ENCODE measurements at regions not wholly inside any gene's neighbourhood (a gene's known extent, or its start where the extent isn't known, plus 50 kb on each side); places are given as distances from the start of the nearest gene placed in this dataset.

GRCh38 chr1:56315293-56315942 lies 263.9 kb downstream of the PLPP3 start:
- DNase-seq (ENCODE audit: low read depth in 2 of 2): no peak

- DNase-seq (ENCODE audit: low read depth in 2 of 2): no peak
Observed at GRCh38 chr1:56313560-56313959, 265.8 kb downstream of the PLPP3 start.

GRCh38 chr1:56311766-56312165 lies 267.6 kb downstream of the PLPP3 start:
- DNase-seq (ENCODE audit: low read depth in 2 of 2): no peak

- no peak for DNase-seq (ENCODE audit: low read depth in 2 of 2)
Observed at GRCh38 chr1:56310945-56311344, 268.4 kb downstream of the PLPP3 start.

GRCh38 chr1:56309065-56309464 lies 270.3 kb downstream of the PLPP3 start:
- DNase-seq (ENCODE audit: low read depth in 2 of 2): no peak

GRCh38 chr1:56304975-56305374 lies 274.4 kb downstream of the PLPP3 start:
- no peak for DNase-seq (ENCODE audit: low read depth in 2 of 2)

- no peak for DNase-seq (ENCODE audit: low read depth in 2 of 2)
Observed at GRCh38 chr1:56303805-56304204, 275.6 kb downstream of the PLPP3 start.

GRCh38 chr1:56302878-56303277 lies 276.5 kb downstream of the PLPP3 start:
- DNase-seq (ENCODE audit: low read depth in 2 of 2): no peak

GRCh38 chr1:56301791-56302190 lies 277.6 kb downstream of the PLPP3 start:
- DNase-seq (ENCODE audit: low read depth in 2 of 2): no peak

GRCh38 chr1:56300836-56301235 lies 278.5 kb downstream of the PLPP3 start:
- no peak for DNase-seq (ENCODE audit: low read depth in 2 of 2)

- DNase-seq (ENCODE audit: low read depth in 2 of 2): no peak
Observed at GRCh38 chr1:56298866-56299265, 280.5 kb downstream of the PLPP3 start.

- DNase-seq (ENCODE audit: low read depth in 2 of 2): no peak
Observed at GRCh38 chr1:56297904-56298303, 281.5 kb downstream of the PLPP3 start.

GRCh38 chr1:56297208-56297607 lies 282.2 kb downstream of the PLPP3 start:
- no peak for DNase-seq (ENCODE audit: low read depth in 2 of 2)

- DNase-seq (ENCODE audit: low read depth in 2 of 2): no peak
Observed at GRCh38 chr1:56295949-56296929, 283.1 kb downstream of the PLPP3 start.

GRCh38 chr1:56291374-56291919 lies 287.9 kb downstream of the PLPP3 start:
- no peak for DNase-seq (ENCODE audit: low read depth in 2 of 2)

GRCh38 chr1:56289260-56289659 lies 290.1 kb downstream of the PLPP3 start:
- no peak for DNase-seq (ENCODE audit: low read depth in 2 of 2)

- no peak for DNase-seq (ENCODE audit: low read depth in 2 of 2)
Observed at GRCh38 chr1:56287721-56288120, 291.6 kb downstream of the PLPP3 start.

- DNase-seq (ENCODE audit: low read depth in 2 of 2): no peak
Observed at GRCh38 chr1:56286956-56287355, 292.4 kb downstream of the PLPP3 start.

- DNase-seq (ENCODE audit: low read depth in 2 of 2): no peak
Observed at GRCh38 chr1:56286506-56286905, 292.9 kb downstream of the PLPP3 start.

- DNase-seq (ENCODE audit: low read depth in 2 of 2): no peak
Observed at GRCh38 chr1:56285554-56286402, 293.6 kb downstream of the PLPP3 start.

GRCh38 chr1:56284928-56285327 lies 294.4 kb downstream of the PLPP3 start:
- no peak for DNase-seq (ENCODE audit: low read depth in 2 of 2)

- DNase-seq (ENCODE audit: low read depth in 2 of 2): no peak
Observed at GRCh38 chr1:56278061-56278460, 301.3 kb downstream of the PLPP3 start.
